GM12878 (cell line): ENCODE measurements at regions not wholly inside any gene's neighbourhood (a gene's known extent, or its start where the extent isn't known, plus 50 kb on each side); places are given as distances from the start of the nearest gene placed in this dataset.

Source experiments
- ATAC-seq: fragments of 200-7000 bp; cut with Tn5 transposase; 3 replicates; pipeline ENCODE4 v1.9.1; 2020; ENCODE audit warnings: mild to moderate bottlenecking, moderate library complexity
- BruUV-seq: library from RNA; stranded (reverse); fragments of 400-500 nt; replicated peaks from 2 replicates; lab custom pipeline; 2021; lab: Mats Ljungman, UMichigan
- CTCF ChIA-PET: fragments of 300-600 bp; sonication (Branson Sonifier 250); formaldehyde crosslinking; extraction: SDS; loops from one replicate; lab custom pipeline; 2021; ENCODE audit warnings: inconsistent platforms; lab: Yijun Ruan, JAX
- POLR2A ChIA-PET: fragments of 350-600 bp; formaldehyde crosslinking; extraction: SDS; loops from one replicate; lab custom pipeline; 2021; ENCODE audit warnings: inconsistent platforms; lab: Charles Lee
- RAD21 ChIA-PET: fragments of 300-600 bp; sonication (Branson Sonifier 250); formaldehyde crosslinking; loops from one replicate; lab custom pipeline; 2023; ENCODE audit warnings: antibody characterized with exemption; ENCODE audit not compliant: unreplicated experiment; lab: Charles Lee
- SMC1A ChIA-PET: fragments of 300-600 bp; sonication (Branson Sonifier 250); formaldehyde crosslinking; loops from one replicate; lab custom pipeline; 2023; ENCODE audit not compliant: unreplicated experiment, uncharacterized antibody; lab: Charles Lee
- DNase-seq: peaks from one replicate; pipeline ENCODE4 v3.0.0-alpha.2; 2011; ENCODE audit warnings: low read depth, low spot score
- FAIRE-seq: peaks from 3 replicates; lab custom pipeline; 2011; peaks lifted over from hg19 to GRCh38; lab: Jason Lieb, UNC
- H2AFZ ChIP-seq: 2 replicates; pipeline ENCODE4 v1.6.0; 2011; ENCODE audit warnings: low read depth, low read length, control low read depth; ENCODE audit not compliant: control insufficient read depth
- H3K27ac ChIP-seq: 2 replicates; pipeline ENCODE4 v1.5.1; 2011; ENCODE audit warnings: control low read depth; ENCODE audit not compliant: control insufficient read depth, insufficient read depth
- H3K27me3 ChIP-seq, 2 experiments: replicated peaks in 1 of 2; 2 replicates each; pipeline versions ENCODE4 v1.6.0 to v1.6.1; 2011; ENCODE audit warnings: low read length in 1 of 2; ENCODE audit not compliant: control insufficient read depth in 2 of 2, insufficient read depth in 2 of 2
- H3K36me3 ChIP-seq, 2 experiments: 2 replicates each; pipeline ENCODE4 v1.5.1; 2011; ENCODE audit warnings: low read length in 1 of 2; ENCODE audit not compliant: control insufficient read depth in 2 of 2, insufficient read depth in 2 of 2
- H3K4me1 ChIP-seq: 2 replicates; pipeline ENCODE4 v1.6.1; 2011; ENCODE audit warnings: mild to moderate bottlenecking, low read length, moderate library complexity, mixed read lengths; ENCODE audit not compliant: control insufficient read depth, insufficient read depth
- H3K4me2 ChIP-seq: 2 replicates; pipeline ENCODE4 v1.6.0; 2011; ENCODE audit warnings: control low read depth; ENCODE audit not compliant: control insufficient read depth, insufficient read depth
- H3K4me3 ChIP-seq: fragments of 200-600 bp; sonication (generic); 2 replicates; pipeline ENCODE4 v1.5.1; 2016
- H3K79me2 ChIP-seq: 2 replicates; pipeline ENCODE4 v1.6.0; 2011; ENCODE audit warnings: low read length; ENCODE audit not compliant: control insufficient read depth, insufficient read depth
- H3K9ac ChIP-seq: 2 replicates; pipeline ENCODE4 v1.8.0; 2011; ENCODE audit warnings: low read length, control low read depth, mixed read lengths; ENCODE audit not compliant: control insufficient read depth, insufficient read depth
- H3K9me3 ChIP-seq: replicated peaks from 3 replicates; pipeline ENCODE4 v1.5.1; 2011; ENCODE audit warnings: mild to moderate bottlenecking, low read length; ENCODE audit not compliant: control insufficient read depth, insufficient read depth
- H4K20me1 ChIP-seq: 2 replicates; pipeline ENCODE4 v1.6.0; 2011; ENCODE audit not compliant: control insufficient read depth, insufficient read depth
- CHD2 ChIP-seq: IDR thresholded peaks from 2 replicates; pipeline ENCODE4 v1.6.1; 2011; ENCODE audit warnings: low read depth, low read length, improper control_type of control experiment, borderline replicate concordance
- EED ChIP-seq: sonication (generic); IDR thresholded peaks from 2 replicates; pipeline ENCODE4 v1.6.1; 2016; ENCODE audit warnings: antibody characterized with exemption, low read depth
- POLR2A ChIP-seq: IDR thresholded peaks from 2 replicates; pipeline ENCODE4 v1.6.1; 2011; ENCODE audit warnings: low read depth, mild to moderate bottlenecking, low read length
- USF1 ChIP-seq: IDR thresholded peaks from 2 replicates; pipeline ENCODE4 v1.6.1; 2011; ENCODE audit warnings: borderline replicate concordance, low read depth, mild to moderate bottlenecking, moderate library complexity, mixed read lengths, low read length; ENCODE audit not compliant: insufficient read depth; ENCODE audit errors: extremely low read length
- ZBTB11 ChIP-seq: fragments of 450-650 bp; formaldehyde crosslinking; IDR thresholded peaks from 2 replicates; pipeline ENCODE4 v1.5.0; 2022; ENCODE audit warnings: mild to moderate bottlenecking, missing genetic modification characterization
- WGBS: methylation state at CpG from one replicate; pipeline ENCODE4 v1.1.6; 2016; ENCODE audit warnings: low lambda C conversion rate; ENCODE audit not compliant: insufficient replicate concordance, insufficient coverage; ENCODE audit errors: missing lambda C conversion rate; 5-methylcytosine and 5-hydroxymethylcytosine counted together
- in situ Hi-C: fragments of 300-500 bp; cut with MboI; formaldehyde crosslinking; loops from 9 replicates; pipeline ENCODE4 v1.14.3; 2018; ENCODE audit warnings: mixed read lengths
- intact Hi-C: fragments of 100-400 bp; cut with micrococcal nuclease; formaldehyde crosslinking; loops from one replicate; pipeline ENCODE4 v1.14.2; 2022; ENCODE audit not compliant: unreplicated experiment

DNA sequence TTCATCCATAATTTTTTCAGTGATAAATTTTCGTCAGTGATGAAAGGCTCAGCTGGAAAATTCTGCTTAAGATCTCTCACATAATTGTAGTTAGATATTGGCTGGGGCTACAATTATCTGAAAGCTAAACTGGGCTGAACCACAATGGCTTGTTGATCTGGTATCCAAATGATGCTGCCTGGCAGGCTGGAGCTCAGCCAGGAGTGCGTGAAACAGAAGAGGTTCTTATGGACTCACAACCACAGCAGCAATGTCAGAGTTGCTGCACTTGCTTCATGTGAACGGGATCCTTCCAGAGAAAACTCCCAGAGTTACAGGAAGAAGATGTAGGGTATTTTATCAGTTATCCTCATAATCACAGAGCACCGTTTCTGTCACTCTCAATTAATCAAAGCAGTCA is 533.2 kb upstream of the POM121L12 start (continued):
- TF ChIP-seq ZBTB11 (CRISPR knock-in tag) (no peak), POLR2A (no peak), CHD2 (no peak)
- TF ChIP-seq, all 136 proteins: peak for 0

GRCh38 chr7:52501696-52502095 is 533.7 kb upstream of the POM121L12 start:
- Histone ChIP-seq H3K27ac (no peak overlapping the region), H4K20me1 (no peaks in the 10 kb centered on the region), H2AFZ (no peak overlapping the region), H3K27me3 (no peaks in the 10 kb centered on the region), H3K9me3 (no peaks in the 10 kb centered on the region), H3K4me1 (no peaks in the 10 kb centered on the region), H3K4me3 (no peak overlapping the region), H3K79me2 (no peaks in the 10 kb centered on the region), H3K36me3 (no peaks in the 10 kb centered on the region), H3K9ac (no peak overlapping the region), H3K4me2 (no peak overlapping the region)
- ATAC-seq = no peak
- ChIA-PET RAD21 (no interaction called here), SMC1A (no interaction called here), CTCF (no interaction called here), POLR2A (no interaction called here)
- no peak for TF ChIP-seq EED
- TF ChIP-seq USF1 = no peak
- in situ Hi-C loops (no loop called here), intact Hi-C loops (no loop called here)
- FAIRE-seq = no peak
- no TSS peak for BruUV-seq
- 21% methylated on average over 2 of the region's 2 CpGs for WGBS
- no peak for DNase-seq
